ENCODE measurements at regions not wholly inside any gene's neighbourhood (a gene's known extent, or its start where the extent isn't known, plus 50 kb on each side); places are given as distances from the start of the nearest gene placed in this dataset.

DNA sequence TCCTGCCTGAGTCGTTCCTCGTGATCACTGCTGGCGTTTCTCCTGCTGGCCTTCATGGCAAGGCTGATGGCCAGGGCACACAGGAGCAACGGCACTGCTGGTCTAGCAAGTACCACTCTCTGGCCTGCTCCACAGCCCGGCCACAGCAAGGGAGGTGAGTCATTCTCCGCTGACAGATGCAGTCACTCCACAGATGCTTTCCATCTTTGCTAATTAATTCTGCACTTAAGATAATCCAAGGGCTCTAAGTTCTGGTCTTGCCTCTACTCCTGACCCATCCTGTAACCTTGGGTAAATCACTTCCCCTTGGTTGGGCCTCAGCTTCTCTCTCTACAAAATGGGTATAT, 244.4 kb downstream of the RPS24 start:
- no peak overlapping the region for H3K27ac ChIP-seq
- TF ChIP-seq, protein P1, sequence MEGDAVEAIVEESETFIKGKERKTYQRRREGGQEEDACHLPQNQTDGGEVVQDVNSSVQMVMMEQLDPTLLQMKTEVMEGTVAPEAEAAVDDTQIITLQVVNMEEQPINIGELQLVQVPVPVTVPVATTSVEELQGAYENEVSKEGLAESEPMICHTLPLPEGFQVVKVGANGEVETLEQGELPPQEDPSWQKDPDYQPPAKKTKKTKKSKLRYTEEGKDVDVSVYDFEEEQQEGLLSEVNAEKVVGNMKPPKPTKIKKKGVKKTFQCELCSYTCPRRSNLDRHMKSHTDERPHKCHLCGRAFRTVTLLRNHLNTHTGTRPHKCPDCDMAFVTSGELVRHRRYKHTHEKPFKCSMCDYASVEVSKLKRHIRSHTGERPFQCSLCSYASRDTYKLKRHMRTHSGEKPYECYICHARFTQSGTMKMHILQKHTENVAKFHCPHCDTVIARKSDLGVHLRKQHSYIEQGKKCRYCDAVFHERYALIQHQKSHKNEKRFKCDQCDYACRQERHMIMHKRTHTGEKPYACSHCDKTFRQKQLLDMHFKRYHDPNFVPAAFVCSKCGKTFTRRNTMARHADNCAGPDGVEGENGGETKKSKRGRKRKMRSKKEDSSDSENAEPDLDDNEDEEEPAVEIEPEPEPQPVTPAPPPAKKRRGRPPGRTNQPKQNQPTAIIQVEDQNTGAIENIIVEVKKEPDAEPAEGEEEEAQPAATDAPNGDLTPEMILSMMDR (IDR thresholded peaks at IDR 0.05), result no peak
- no peak for TF ChIP-seq ZFX (IDR thresholded peaks at IDR 0.05; ENCODE audit: borderline replicate concordance)

DNA sequence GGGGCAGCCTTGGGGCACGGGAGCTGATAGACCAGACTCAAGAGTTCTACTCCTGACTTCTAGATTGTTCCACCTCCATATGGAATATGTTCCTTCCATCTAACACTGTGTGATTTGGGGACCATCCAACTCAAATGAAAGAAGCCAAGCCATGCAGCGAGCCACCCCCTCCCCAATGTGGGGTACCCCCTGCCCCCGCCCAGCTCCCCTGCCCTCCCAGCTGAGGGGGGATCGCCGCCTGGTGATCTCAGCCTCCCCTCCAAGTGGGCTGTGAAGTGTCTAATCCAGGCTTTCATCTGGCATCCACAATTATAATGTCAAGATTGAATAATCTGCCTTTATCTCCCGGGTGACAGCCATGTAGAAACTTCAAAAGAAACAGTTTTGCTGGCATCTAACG, 246.1 kb downstream of the RPS24 start:
- H3K27ac ChIP-seq, result no peak overlapping the region
- TF ChIP-seq, protein P1 (IDR thresholded peaks at IDR 0.05), result no peak
- TF ChIP-seq ZFX (IDR thresholded peaks at IDR 0.05; ENCODE audit: borderline replicate concordance), result no peak

DNA sequence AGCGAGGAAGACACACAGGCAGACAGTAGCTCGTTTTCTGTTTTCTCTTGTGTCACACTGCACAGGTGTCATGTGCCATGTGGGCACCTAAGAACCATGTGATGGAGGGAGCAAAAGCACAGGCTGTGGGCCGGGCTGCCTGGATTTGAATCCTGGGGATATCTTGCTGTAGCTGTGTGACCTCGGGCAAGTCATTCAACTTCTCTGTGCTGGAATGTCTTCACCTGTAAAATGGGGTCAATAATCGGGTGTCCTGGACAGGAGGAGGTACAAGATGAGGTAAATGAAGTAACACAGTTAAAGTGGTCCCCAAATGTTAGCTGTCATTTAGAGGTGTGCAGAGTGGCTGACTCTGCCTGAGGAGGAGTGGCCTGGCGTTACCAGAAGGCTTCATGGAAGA, 246.9 kb downstream of the RPS24 start:
- TF ChIP-seq ZFX (IDR thresholded peaks at IDR 0.05; ENCODE audit: borderline replicate concordance), result no peak
- no peak overlapping the region for H3K27ac ChIP-seq

DNA sequence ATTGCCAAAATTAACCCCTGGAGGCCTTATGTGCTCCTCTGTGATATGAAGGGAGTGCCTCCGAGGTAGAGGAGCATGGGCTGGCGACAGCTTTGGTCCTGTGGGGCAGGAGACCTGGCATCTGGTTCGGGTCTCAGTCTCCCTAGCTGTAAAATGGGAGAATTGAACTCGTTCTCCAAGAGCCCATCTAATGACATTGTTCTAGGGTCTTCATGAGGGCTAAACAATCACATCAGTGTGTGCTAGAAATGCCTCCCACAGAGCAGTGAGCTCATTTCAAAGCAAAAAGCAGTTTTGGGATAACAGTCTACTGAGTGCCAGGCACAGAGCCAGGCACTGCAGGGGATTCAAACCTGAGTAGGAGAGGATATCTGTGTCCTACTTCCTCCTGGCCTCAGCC, 248.0 kb downstream of the RPS24 start:
- TF ChIP-seq ZFX (IDR thresholded peaks at IDR 0.05; ENCODE audit: borderline replicate concordance), result no peak
- TF ChIP-seq, protein P1 (IDR thresholded peaks at IDR 0.05), result no peak
- H3K27ac ChIP-seq, result no peak overlapping the region

DNA sequence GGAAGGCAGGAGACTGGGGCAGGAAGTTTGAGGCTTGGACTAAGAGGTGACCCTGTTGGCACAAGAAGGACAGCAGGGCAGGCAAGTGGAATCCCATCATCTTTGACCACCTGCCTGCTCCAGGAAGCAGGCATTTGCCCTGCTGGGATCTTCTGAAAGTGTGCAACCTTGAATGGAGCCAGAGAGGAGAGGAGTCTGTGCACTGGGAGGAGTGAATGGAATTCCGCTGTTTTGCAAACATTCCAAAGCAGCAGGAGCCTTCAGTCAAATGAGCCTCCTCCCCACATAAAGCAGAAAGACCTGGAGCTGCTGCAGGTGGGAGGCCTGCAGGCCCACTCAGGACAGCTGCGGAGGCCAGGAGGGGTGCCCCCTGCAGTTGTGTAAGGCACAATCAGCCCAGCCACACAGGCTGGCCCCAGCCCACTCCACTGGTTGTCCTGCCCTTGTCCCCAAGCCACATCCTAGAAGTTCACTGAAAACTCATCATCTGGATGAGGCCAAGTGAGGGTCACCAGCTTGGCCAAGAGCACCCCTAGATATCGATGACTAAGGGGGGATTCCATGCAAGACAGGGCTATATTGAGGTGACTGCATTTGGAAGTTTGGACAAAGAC, 249.5 kb downstream of the RPS24 start:
- TF ChIP-seq, protein P1 (IDR thresholded peaks at IDR 0.05), result no peak
- no peak for TF ChIP-seq ZFX (IDR thresholded peaks at IDR 0.05; ENCODE audit: borderline replicate concordance)

DNA sequence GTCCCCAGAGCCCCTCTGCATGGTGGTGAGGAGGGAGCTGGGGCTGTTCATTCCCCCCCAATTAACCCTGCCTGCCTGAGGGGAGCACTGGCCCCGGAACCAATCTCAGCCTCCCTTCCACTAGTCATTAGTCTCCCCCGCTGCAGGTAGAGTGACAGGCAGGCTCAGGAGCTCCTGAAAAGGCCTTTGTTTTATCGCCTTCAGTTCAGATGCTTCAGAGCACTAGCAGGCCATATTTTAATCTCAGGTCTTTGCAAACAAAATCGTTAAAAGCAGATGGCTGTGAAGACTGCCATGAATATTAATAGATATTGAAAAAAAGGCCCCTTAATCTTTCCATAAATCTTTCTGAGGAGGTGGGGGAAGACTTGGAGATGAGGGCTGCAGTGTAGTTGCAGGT, 250.7 kb downstream of the RPS24 start:
- TF ChIP-seq, protein P1 (IDR thresholded peaks at IDR 0.05), result no peak
- H3K27ac ChIP-seq, result no peak overlapping the region

More for the DNA sequence above, 249.5 kb downstream of the RPS24 start:
- no peak overlapping the region for H3K27ac ChIP-seq

DNA sequence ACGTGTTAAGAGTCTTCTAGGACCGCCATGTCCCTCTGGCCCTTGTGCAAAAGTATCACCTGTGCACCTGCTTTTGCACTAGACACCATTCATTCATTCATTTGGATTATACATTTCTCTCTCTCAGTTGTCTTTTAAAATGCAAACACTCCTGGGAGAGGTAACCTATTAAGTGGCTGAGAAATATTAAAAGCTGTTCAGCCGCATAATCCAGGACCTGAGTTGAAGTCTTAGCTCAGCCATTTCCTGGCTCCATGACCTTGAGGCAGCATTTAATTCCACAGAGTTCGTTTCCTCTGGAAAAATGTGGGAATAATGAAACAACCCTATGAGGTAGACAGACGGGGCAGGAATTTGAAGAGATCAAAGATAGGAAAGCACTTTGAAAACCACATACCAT, 251.6 kb downstream of the RPS24 start:
- no peak overlapping the region for H3K27ac ChIP-seq
- no peak for TF ChIP-seq ZFX (IDR thresholded peaks at IDR 0.05; ENCODE audit: borderline replicate concordance)

DNA sequence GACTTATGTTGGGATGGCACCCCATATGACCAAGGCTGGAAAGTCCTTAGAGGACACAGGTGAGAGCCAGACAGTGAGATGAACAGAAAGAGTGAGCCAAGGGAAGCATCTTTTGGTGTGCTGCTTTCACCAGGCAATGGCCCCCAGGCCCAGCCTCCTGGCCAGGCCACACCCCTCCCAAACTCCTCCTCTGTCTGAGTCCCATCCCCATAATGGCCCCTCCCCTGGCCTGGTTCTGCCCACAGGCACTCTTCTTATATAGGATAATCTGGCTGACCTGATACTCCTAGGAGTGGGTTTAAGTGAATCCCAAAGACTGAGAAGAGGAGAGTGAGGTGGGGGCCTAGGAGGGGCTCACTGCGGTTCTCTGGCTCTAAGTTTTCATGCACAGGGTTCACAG, 252.5 kb downstream of the RPS24 start:
- no peak for TF ChIP-seq ZFX (IDR thresholded peaks at IDR 0.05; ENCODE audit: borderline replicate concordance)
- TF ChIP-seq, protein P1 (IDR thresholded peaks at IDR 0.05), result no peak
- no peak overlapping the region for H3K27ac ChIP-seq

Measured in 22Rv1 (cell line).